ENCODE measurements at regions not wholly inside any gene's neighbourhood (a gene's known extent, or its start where the extent isn't known, plus 50 kb on each side); places are given as distances from the start of the nearest gene placed in this dataset.

GRCh38 chr5:110251366-110251765 is 475.1 kb downstream of the TMEM232 start (continued):
- TF ChIP-seq MAX (IDR thresholded peaks at IDR 0.05) (no peak), CBX5 (IDR thresholded peaks at IDR 0.05; ENCODE audit: low read depth, low read length) (no peak), CBX8 (IDR thresholded peaks at IDR 0.05; ENCODE audit: borderline replicate concordance, low read depth, low read length) (no peak), SIRT6 (IDR thresholded peaks at IDR 0.05; ENCODE audit: low read length) (no peak), NANOG (IDR thresholded peaks at IDR 0.05; ENCODE audit: insufficient read depth, low read depth, low read length, poor library complexity, severe bottlenecking) (no peak)
